Parathyroid adenoma (tissue), 2 donors: ENCODE measurements at regions not wholly inside any gene's neighbourhood (a gene's known extent, or its start where the extent isn't known, plus 50 kb on each side); places are given as distances from the start of the nearest gene placed in this dataset.

ENCODE experiments used
- H2AFZ ChIP-seq: fragments of 300-600 bp; sonication (generic); one replicate; pipeline ENCODE4 v1.7.0; 2017; ENCODE audit warnings: antibody characterized with exemption, mild to moderate bottlenecking
- H3K27ac ChIP-seq: fragments of 300-600 bp; sonication (generic); one replicate; pipeline ENCODE4 v1.7.0; 2017
- H3K27me3 ChIP-seq: fragments of 300-600 bp; sonication (generic); one replicate; pipeline ENCODE4 v1.7.0; 2017; ENCODE audit warnings: low read length; ENCODE audit not compliant: control insufficient read depth, insufficient read depth
- H3K36me3 ChIP-seq: fragments of 300-600 bp; sonication (generic); one replicate; pipeline ENCODE4 v1.7.0; 2017; ENCODE audit warnings: low read length; ENCODE audit not compliant: control insufficient read depth, insufficient read depth
- H3K4me1 ChIP-seq: fragments of 300-600 bp; sonication (generic); one replicate; pipeline ENCODE4 v1.7.0; 2017; ENCODE audit warnings: control low read depth
- H3K4me2 ChIP-seq: fragments of 300-600 bp; sonication (generic); one replicate; pipeline ENCODE4 v1.7.0; 2017; ENCODE audit warnings: low read length
- H3K4me3 ChIP-seq: fragments of 300-600 bp; sonication (generic); one replicate; pipeline ENCODE4 v1.7.0; 2017; ENCODE audit warnings: low read depth, low read length
- H3K79me2 ChIP-seq: fragments of 300-600 bp; sonication (generic); one replicate; pipeline ENCODE4 v1.7.0; 2017; ENCODE audit warnings: control low read depth
- H3K9ac ChIP-seq: fragments of 300-600 bp; sonication (generic); one replicate; pipeline ENCODE4 v1.7.0; 2017; ENCODE audit warnings: mild to moderate bottlenecking
- H3K9me3 ChIP-seq: fragments of 300-600 bp; sonication (generic); one replicate; pipeline ENCODE4 v1.7.0; 2017; ENCODE audit warnings: low read length; ENCODE audit not compliant: control insufficient read depth
- TF ChIP-seq, protein P1 (sequence below): fragments of 300-600 bp; sonication (generic); IDR thresholded peaks from one replicate; pipeline ENCODE4 v1.7.0; 2017; ENCODE audit warnings: antibody characterized with exemption, mild to moderate bottlenecking
- donor health status: primary hyperparathyroidism.

DNA sequence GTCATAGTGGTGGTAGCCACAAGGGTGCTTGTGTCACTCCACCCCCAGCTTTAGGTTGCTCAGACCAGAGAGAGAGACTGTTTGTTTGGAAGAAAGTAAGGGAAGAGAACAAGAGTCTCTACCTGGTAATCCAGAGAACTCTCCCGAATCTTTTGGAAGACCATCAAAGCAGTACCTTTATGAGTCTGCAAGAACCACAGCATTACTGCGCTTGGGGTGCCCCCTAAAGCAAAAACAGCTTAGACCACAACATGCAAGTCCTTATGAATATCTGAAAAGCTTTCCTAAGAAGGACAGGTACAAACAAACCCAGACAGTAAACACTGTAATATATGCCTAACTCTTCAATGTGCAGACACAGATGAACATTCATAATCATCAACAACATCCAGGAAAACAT, 1398.6 kb upstream of the C9orf72 start:
- no peaks in the 10 kb centered on the region for H3K36me3 ChIP-seq

DNA sequence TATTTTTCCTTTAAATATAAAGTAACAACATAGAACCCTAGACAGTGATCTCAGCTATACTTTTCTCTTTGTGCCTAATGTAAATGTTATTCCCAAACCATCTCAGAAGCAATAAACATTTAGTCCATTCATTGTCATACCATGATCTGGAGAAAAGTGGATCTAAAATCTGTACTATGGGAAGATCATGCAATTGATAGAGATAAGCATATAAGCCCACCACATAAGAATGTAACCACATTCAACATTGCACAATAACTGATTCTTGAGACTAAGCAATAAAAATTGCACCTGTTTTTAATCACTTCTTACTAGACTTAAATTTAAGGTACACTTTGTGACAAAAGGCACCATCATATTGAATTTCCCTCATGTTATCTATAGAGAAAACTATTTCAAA, 1403.0 kb upstream of the C9orf72 start:
- Histone ChIP-seq H3K4me2 (no peak overlapping the region), H3K27me3 (no peaks in the 10 kb centered on the region), H3K4me1 (no peaks in the 10 kb centered on the region), H2AFZ (no peak overlapping the region), H3K9me3 (no peaks in the 10 kb centered on the region), H3K36me3 (no peaks in the 10 kb centered on the region), H3K27ac (no peak overlapping the region), H3K9ac (no peak overlapping the region), H3K4me3 (no peak overlapping the region), H3K79me2 (no peaks in the 10 kb centered on the region)
- TF ChIP-seq, protein P1, sequence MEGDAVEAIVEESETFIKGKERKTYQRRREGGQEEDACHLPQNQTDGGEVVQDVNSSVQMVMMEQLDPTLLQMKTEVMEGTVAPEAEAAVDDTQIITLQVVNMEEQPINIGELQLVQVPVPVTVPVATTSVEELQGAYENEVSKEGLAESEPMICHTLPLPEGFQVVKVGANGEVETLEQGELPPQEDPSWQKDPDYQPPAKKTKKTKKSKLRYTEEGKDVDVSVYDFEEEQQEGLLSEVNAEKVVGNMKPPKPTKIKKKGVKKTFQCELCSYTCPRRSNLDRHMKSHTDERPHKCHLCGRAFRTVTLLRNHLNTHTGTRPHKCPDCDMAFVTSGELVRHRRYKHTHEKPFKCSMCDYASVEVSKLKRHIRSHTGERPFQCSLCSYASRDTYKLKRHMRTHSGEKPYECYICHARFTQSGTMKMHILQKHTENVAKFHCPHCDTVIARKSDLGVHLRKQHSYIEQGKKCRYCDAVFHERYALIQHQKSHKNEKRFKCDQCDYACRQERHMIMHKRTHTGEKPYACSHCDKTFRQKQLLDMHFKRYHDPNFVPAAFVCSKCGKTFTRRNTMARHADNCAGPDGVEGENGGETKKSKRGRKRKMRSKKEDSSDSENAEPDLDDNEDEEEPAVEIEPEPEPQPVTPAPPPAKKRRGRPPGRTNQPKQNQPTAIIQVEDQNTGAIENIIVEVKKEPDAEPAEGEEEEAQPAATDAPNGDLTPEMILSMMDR, result no peak

More for the DNA sequence above, 1398.6 kb upstream of the C9orf72 start:
- H3K4me3 ChIP-seq, result no peak overlapping the region
- TF ChIP-seq, protein P1, result no peak
- H2AFZ ChIP-seq, result no peak overlapping the region
- no peaks in the 10 kb centered on the region for H3K9me3 ChIP-seq
- H3K4me2 ChIP-seq, result no peak overlapping the region
- H3K4me1 ChIP-seq, result no peaks in the 10 kb centered on the region
- no peaks in the 10 kb centered on the region for H3K79me2 ChIP-seq
- H3K9ac ChIP-seq, result no peak overlapping the region
- H3K27ac ChIP-seq, result no peak overlapping the region
- H3K27me3 ChIP-seq, result no peaks in the 10 kb centered on the region

- TF ChIP-seq, protein P1, result no peak
Measured at GRCh38 chr9:28976684-28977083, 1403.4 kb upstream of the C9orf72 start.

DNA sequence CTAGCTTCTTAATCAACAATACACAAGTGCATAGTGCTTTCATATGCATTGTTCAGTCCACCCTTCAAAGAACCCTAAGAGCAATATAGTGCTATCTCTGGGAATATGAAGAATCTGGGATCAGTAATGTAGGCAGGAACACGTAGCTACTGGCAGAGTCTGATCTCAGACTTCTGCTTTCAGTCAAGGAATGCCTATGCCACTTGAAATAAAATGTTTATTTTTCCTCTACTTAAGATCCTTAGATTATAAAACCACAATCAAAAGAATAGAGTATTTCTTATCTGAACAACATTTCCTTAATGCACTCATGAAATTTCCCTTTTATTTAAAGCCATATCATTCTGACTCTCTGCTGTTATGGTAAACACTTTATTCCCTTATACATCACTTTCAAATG, 1407.8 kb upstream of the C9orf72 start:
- Histone ChIP-seq H3K9ac (no peak overlapping the region), H3K36me3 (no peaks in the 10 kb centered on the region), H3K4me1 (no peaks in the 10 kb centered on the region), H2AFZ (no peak overlapping the region), H3K4me3 (no peak overlapping the region), H3K79me2 (no peaks in the 10 kb centered on the region), H3K9me3 (no peaks in the 10 kb centered on the region), H3K27ac (no peak overlapping the region), H3K27me3 (no peaks in the 10 kb centered on the region), H3K4me2 (no peak overlapping the region)
- TF ChIP-seq, protein P1, result no peak

More at GRCh38 chr9:28976684-28977083, 1403.4 kb upstream of the C9orf72 start:
- Histone ChIP-seq H3K4me2 (no peak overlapping the region), H3K27me3 (no peaks in the 10 kb centered on the region), H3K9ac (no peak overlapping the region), H3K27ac (no peak overlapping the region), H3K4me3 (no peak overlapping the region), H3K4me1 (no peaks in the 10 kb centered on the region), H3K79me2 (no peaks in the 10 kb centered on the region), H3K36me3 (no peaks in the 10 kb centered on the region), H2AFZ (no peak overlapping the region), H3K9me3 (no peaks in the 10 kb centered on the region)

GRCh38 chr9:28981711-28982110, 1408.4 kb upstream of the C9orf72 start:
- Histone ChIP-seq H3K4me3 (no peak overlapping the region), H3K4me2 (no peak overlapping the region), H3K27me3 (no peaks in the 10 kb centered on the region), H3K36me3 (no peaks in the 10 kb centered on the region), H3K9ac (no peak overlapping the region), H2AFZ (no peak overlapping the region), H3K9me3 (no peaks in the 10 kb centered on the region), H3K4me1 (no peaks in the 10 kb centered on the region), H3K79me2 (no peaks in the 10 kb centered on the region), H3K27ac (no peak overlapping the region)
- TF ChIP-seq, protein P1, result no peak
